GM10266 (cell line): ENCODE measurements at regions not wholly inside any gene's neighbourhood (a gene's known extent, or its start where the extent isn't known, plus 50 kb on each side); places are given as distances from the start of the nearest gene placed in this dataset.
A peak's percentile ranks its signal among the peaks of the same experiment; 100 is the strongest.

Experiments used
- DNase-seq: peaks from one replicate; pipeline ENCODE4 v3.0.0; 2012; ENCODE audit errors: extremely low spot score
- CTCF ChIP-seq: IDR thresholded peaks from 2 replicates; pipeline ENCODE4 v1.5.1; 2012; ENCODE audit warnings: mild to moderate bottlenecking, low read depth; ENCODE audit not compliant: control insufficient read depth, insufficient read depth; ENCODE audit errors: missing control alignments

DNA sequence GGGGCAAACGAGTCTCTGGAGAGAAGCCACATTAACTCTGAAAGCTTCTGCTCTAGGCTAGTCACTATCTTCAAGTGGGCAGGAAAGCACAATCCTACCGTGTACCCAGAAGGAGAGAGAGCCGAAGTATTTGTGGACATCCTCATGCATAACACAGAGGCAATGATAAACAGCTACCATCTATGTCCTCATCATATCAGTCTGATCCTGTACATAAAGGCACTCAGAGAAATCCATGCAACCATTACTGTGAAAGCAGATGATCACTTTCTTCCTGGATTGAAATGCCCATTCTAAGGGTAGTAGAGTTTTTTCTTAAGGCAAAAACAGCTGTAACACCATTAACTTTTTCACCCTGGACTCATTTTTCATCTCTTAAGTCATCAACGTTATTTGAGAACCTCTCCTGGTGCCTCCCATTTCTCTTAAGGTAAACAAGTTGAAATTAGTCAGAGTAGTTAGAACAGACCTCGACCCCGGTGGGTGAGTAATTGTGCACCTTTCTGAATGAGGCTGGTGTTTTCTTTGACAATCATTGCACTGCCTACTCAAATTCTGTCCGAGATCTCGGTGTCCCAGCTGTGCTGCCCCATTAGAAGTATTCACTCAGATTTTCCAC, 327.4 kb downstream of the SHQ1 start:
- peak; percentile 27 for DNase-seq
- no peak for TF ChIP-seq CTCF

DNA sequence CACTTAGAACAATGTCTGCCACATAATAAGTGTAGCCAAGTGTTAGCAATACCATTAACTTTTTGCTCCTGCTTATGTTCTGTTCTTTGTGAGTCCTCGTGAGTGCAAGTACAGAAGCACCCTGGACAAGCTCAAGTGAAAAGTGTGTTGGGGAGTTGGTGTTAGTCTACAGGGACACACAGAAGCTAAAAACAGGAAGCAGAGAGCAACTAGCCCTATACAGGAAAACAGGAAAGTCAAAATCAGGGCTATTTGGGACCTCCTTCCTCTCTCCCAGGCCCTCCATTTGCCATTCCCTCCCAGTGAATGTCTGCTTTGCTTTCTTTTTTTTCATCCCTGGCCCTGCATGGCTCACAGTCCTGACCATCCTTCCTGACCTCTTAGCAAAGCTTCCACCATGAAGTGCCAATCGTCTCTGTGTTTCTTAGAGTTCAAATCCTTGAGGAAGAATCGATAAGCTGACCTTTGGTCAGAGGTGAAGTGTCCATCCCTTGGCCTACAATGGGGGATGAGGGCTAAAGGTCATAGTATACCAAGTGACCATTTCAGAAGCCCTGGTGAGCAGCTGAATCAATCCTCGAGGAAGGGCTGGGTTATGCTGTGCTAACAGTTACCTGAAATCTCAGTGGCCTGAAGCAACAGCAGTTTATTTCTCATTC, 328.2 kb downstream of the SHQ1 start:
- DNase-seq, result no peak
- TF ChIP-seq CTCF, result no peak

GRCh38 chr3:72517921-72518424, 330.3 kb downstream of the SHQ1 start:
- no peak for DNase-seq
- no peak for TF ChIP-seq CTCF

- no peak for TF ChIP-seq CTCF
- no peak for DNase-seq
These were observed 330.9 kb downstream of the SHQ1 start for GRCh38 chr3:72517336-72517735.

GRCh38 chr3:72516361-72516760, 331.9 kb downstream of the SHQ1 start:
- no peak for DNase-seq
- no peak for TF ChIP-seq CTCF

- DNase-seq, result no peak
- TF ChIP-seq CTCF, result no peak
These were observed 332.3 kb downstream of the SHQ1 start for GRCh38 chr3:72515941-72516340.

DNA sequence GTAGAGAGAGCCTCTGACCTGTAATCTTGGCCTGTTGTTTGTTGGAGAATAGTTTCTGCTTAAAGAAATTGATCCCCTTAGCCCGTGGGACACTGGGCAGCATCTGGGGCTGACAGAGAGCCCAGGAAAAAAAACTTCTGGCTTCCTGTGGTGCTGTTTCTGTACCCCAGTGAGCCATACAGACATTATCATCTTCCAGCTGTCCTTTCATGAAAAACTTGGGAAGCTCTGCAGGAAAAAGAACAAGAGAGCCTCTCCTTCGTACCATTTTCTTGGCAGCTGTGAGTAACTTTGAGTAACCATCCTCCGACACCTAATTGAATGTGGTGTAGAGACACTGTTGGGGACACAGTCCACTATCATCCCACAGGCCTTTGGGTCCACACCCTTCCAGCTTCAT, 333.0 kb downstream of the SHQ1 start:
- no peak for TF ChIP-seq CTCF
- no peak for DNase-seq
